BJ (cell line): ENCODE measurements at regions not wholly inside any gene's neighbourhood (a gene's known extent, or its start where the extent isn't known, plus 50 kb on each side); places are given as distances from the start of the nearest gene placed in this dataset.

ENCODE experiments used
- CTCF ChIA-PET: fragments of 350-600 bp; formaldehyde crosslinking; extraction: SDS; loops from one replicate; lab custom pipeline; 2021; ENCODE audit warnings: antibody characterized with exemption, inconsistent platforms; lab: Yijun Ruan, JAX
- POLR2A ChIA-PET: fragments of 300-600 bp; sonication (Branson Sonifier 250); formaldehyde crosslinking; extraction: SDS; loops from one replicate; lab custom pipeline; 2021; ENCODE audit warnings: antibody characterized with exemption; lab: Charles Lee
- DNase-seq: peaks from one replicate; pipeline ENCODE4 v3.0.0-alpha.2; 2011; ENCODE audit warnings: low read depth
- H3K27me3 ChIP-seq: 2 replicates; pipeline ENCODE4 v1.6.0; 2011; ENCODE audit warnings: low read length; ENCODE audit not compliant: control insufficient read depth, insufficient read depth
- H3K36me3 ChIP-seq: 2 replicates; pipeline ENCODE4 v1.5.1; 2011; ENCODE audit warnings: low read length; ENCODE audit not compliant: control insufficient read depth, insufficient read depth
- H3K4me3 ChIP-seq: 2 replicates; pipeline ENCODE4 v1.5.1; 2011; ENCODE audit warnings: low read depth, mild to moderate bottlenecking, control low read depth, low read length
- CTCF ChIP-seq: IDR thresholded peaks from 2 replicates; pipeline ENCODE4 v1.5.1; 2011; ENCODE audit warnings: low read depth, mild to moderate bottlenecking, control low read depth, inconsistent platforms, low read length, moderate library complexity; ENCODE audit not compliant: insufficient read depth

GRCh38 chr1:55813618-55814017, 598.5 kb upstream of the USP24 start:
- POLR2A ChIA-PET: no interaction called here
- no peak overlapping the region for H3K4me3 ChIP-seq
- H3K36me3 ChIP-seq: no peaks in the 10 kb centered on the region
- no peaks in the 10 kb centered on the region for H3K27me3 ChIP-seq
- CTCF ChIA-PET: interaction anchor here (0.7 to 1.5 kb wide), 5 partner anchors 12 to 438 kb away, joined by 3 to 4 read pairs (median 3); no protein-coding TSS in a partner anchor
- TF ChIP-seq CTCF: no peak
- DNase-seq: peak; percentile 57

GRCh38 chr1:55812281-55812680, 597.1 kb upstream of the USP24 start:
- H3K4me3 ChIP-seq: no peak overlapping the region
- CTCF ChIA-PET: no interaction called here
- no peaks in the 10 kb centered on the region for H3K36me3 ChIP-seq
- no peaks in the 10 kb centered on the region for H3K27me3 ChIP-seq
- no peak for DNase-seq
- TF ChIP-seq CTCF: no peak
- POLR2A ChIA-PET: no interaction called here

- POLR2A ChIA-PET: no interaction called here
- TF ChIP-seq CTCF: no peak
- CTCF ChIA-PET: no interaction called here
- Histone ChIP-seq H3K4me3 (no peak overlapping the region), H3K36me3 (no peaks in the 10 kb centered on the region), H3K27me3 (no peaks in the 10 kb centered on the region)
- no peak for DNase-seq
Observed at GRCh38 chr1:55808263-55808662, 593.1 kb upstream of the USP24 start.

GRCh38 chr1:55803429-55803828, 588.3 kb upstream of the USP24 start:
- no peak for DNase-seq
- H3K36me3 ChIP-seq: no peaks in the 10 kb centered on the region
- ChIA-PET CTCF (no interaction called here), POLR2A (no interaction called here)
- no peak overlapping the region for H3K4me3 ChIP-seq
- no peaks in the 10 kb centered on the region for H3K27me3 ChIP-seq
- no peak for TF ChIP-seq CTCF

- Histone ChIP-seq H3K4me3 (no peak overlapping the region), H3K36me3 (no peaks in the 10 kb centered on the region), H3K27me3 (no peaks in the 10 kb centered on the region)
- DNase-seq: no peak
- ChIA-PET POLR2A (no interaction called here), CTCF (no interaction called here)
- no peak for TF ChIP-seq CTCF
Observed at GRCh38 chr1:55801481-55801880, 586.3 kb upstream of the USP24 start.
